ENCODE measurements at regions not wholly inside any gene's neighbourhood (a gene's known extent, or its start where the extent isn't known, plus 50 kb on each side); places are given as distances from the start of the nearest gene placed in this dataset.

GRCh38 chr9:116066221-116066620, 87.4 kb upstream of the PAPPA start:
- no peak for DNase-seq

- no peak for DNase-seq
These were observed 86.0 kb upstream of the PAPPA start for GRCh38 chr9:116067566-116067965.

- DNase-seq, result no peak
These were observed 83.2 kb upstream of the PAPPA start for GRCh38 chr9:116070256-116070914.

DNA sequence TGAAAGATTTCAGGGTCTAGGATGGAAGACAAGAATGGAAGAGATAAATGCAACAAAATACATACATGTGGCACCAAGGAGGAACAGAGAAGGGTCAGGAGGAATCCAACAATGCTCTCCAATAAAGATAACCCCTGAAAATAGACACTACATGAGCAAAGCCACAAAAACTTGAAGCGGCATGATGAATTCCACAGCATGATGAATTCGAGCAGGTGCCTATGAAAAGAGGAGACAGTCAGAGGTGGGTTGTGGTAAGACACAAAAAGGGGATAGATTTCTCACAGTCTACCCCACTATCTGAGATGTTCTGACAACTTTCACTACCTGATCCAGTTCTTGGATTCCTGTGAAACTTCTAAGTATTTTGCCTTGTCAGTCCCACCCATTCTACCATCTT, 81.5 kb upstream of the PAPPA start:
- no peak for DNase-seq

GRCh38 chr9:116073826-116074225, 79.8 kb upstream of the PAPPA start:
- DNase-seq, result no peak

GRCh38 chr9:116074658-116075057, 78.9 kb upstream of the PAPPA start:
- no peak for DNase-seq

GRCh38 chr9:116075191-116075590, 78.4 kb upstream of the PAPPA start:
- no peak for DNase-seq

- DNase-seq, result no peak
These were observed 75.0 kb upstream of the PAPPA start for GRCh38 chr9:116078640-116079039.

DNA sequence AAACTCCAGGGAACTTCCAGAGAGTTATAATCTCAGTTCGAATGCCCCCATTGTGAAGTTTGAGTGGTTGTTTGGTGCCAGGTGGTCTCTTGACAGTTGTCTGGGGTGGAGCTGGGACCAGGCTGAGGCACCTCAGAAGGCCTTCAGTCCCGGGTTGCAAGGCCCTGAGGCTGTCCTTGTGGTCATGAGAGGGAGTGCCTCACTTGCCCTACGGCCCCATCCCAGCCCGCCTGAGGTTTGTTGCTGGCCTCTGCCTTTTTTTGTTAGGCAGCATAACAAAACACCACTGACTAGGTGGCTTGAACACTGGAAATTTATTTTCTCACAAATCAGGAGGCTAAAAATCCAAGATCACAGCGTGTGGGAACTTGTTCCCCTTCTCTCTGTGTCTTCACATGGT, 73.0 kb upstream of the PAPPA start:
- no peak for DNase-seq

DNA sequence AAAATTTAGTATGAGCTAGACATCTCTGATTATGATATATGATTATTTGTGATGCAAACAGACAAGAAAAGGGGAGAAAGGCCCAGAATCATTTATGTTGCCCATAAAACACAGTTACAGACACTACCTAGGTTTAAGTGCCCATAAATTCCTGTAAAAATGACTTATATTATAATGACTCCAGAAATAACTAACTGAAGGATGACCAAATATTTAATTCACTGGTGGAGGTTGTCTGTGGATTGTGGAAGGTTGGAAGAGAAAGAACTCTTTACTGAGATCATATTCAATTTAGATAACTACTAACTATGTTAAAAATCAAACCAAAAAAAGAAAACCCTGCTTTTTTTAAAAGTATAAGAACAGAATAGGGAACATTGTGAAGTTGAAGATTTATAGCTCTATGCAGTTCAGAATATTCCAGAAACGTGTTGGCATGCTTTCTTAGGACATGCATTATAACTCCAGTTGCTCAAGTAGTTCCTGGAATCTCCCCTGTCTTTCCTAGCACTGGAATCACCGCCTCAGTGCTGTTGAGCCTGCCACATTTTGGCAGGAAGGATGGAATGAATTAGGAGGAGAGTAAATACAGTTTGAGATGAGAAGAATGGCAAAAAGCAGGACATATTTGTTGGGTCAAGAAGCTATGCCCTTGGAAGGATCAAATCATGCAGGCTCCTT, 72.0 kb upstream of the PAPPA start:
- no peak for DNase-seq

DNA sequence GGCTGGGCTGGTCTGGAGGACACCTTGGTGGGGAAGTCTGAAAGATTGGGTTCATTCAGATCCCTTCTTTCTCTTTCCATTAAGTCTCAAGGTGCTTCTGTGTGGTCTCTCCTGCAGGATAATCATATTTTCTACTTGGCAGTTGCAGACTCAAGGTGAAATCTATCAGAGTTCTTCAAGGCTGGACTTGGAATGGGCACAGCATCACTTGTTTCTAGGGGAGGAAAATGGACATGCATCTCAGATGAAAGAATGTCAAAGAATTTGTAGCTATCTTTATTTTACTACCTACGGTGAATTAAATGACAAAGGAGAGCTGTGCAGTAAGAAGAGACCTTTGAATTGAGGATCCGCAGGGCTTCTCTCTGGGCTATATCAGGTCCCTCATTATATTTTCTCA, 69.8 kb upstream of the PAPPA start:
- no peak for DNase-seq

DNA sequence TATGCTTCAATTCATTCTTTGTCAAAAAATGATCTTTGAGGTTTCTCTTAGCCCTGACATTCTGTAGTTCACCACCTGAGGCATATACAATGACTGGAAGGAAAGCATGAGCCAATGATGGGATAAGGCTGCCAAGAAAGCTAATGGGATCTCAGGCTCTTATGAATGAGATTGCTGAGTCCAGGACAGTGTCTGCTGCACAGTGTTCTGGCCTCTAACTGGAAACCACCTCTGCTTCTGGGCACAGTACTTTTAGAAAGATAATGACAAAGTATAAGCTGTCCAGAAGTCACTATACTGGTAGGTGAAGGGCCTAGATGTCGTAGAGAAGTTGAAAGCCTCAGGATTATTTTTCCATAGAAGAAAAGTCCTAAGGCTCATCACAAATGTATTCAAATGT, 69.1 kb upstream of the PAPPA start:
- no peak for DNase-seq

DNA sequence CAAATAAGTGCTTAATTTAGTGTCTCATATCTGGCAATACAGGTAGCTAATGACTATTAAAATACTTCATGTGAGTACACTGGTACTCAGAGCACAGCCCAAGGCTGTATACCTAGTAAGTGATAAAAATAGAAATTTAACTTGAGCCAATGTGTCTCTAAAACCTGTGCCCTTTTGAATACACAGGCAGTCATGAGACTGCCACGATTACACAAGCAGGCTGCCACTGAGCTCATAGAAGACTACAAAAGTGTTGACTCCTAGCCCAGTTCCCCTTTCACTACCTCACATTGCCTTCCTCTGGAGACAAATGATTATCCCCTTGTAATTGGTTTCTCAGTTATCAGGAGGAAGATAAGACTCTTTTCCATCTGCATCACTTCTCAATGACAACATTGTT, 66.3 kb upstream of the PAPPA start:
- no peak for DNase-seq

DNA sequence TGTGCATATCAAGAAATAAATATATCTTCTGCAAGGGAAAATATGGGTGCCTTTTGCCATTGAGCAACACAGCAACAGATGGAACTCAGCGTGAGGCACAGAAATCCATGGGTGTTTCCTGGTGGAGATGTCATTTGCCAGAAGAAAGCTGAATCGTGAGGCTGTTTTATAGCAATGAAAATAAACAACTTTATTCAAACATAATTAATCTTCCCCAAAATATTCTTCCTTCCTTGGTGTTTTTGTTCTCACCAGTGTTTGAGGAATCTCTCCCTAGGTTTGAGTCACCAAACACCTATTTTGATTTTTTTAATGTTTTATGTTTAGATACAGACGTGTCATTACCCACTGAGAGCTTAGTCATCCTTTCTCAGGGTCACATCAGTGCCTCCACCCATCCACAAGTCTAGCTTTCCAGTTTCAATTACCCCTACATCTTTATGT, 65.8 kb upstream of the PAPPA start:
- no peak for DNase-seq

DNA sequence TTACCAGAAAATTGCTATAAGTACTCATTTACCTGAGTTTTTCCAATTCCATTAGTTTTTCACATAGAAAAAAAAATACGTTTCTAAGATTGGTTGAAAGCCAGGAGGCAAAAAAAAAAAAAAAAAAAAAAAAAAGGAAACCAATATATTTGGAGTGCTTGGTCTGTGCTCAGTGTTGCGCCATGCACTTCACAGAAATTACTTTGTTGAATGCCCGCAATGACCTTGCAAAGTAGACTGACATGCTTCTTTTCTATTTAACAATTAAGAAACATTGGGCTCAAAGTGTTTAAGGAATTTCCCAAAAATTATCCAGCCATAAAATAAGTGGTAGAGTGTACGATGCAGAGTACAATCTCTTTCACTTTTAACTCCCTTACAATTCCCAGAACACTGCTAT, 65.2 kb upstream of the PAPPA start:
- DNase-seq, result no peak

- DNase-seq, result no peak
These were observed 63.4 kb upstream of the PAPPA start for GRCh38 chr9:116090030-116090770.

- DNase-seq, result no peak
These were observed 58.7 kb upstream of the PAPPA start for GRCh38 chr9:116094846-116095245.

DNA sequence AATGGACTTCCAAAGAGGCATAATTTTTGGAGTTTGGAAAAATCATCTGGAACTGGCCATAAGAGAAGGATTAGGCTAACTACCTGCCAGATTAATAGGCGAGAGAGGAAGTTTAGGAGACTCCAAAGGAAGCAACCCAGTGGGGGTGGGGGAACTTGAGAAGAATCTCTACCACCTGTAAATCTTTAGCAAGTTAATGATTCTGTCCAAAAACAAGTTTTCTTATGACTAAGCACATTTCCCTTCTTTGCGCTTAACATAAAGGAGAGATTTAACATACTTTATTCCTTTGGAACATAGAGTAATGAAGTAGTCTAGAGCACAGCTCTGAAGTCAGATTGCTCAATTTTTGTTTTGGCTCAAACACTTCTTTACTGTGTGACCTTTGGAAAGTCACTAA, 58.2 kb upstream of the PAPPA start:
- DNase-seq, result no peak

- DNase-seq, result no peak
These were observed 57.5 kb upstream of the PAPPA start for GRCh38 chr9:116096046-116096445.

DNA sequence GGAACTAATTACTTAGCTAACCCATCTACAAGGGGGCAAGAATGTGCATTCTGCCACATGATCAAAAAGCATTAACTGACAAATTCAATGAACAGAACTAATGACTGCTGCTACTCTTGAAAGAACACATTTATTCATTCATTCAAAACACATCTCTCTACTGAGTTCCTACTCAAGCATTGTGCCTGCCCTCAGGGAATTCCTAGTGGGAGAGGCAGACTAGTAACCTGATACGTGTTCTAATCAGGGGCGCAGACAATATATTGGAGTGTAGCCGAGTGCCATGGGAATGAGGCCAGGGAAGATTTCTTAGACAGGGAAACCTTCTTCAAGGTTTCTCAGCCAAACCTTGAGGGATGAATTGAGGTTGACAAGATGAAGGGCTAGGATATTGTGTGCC, 56.7 kb upstream of the PAPPA start:
- no peak for DNase-seq

- no peak for DNase-seq
These were observed 55.1 kb upstream of the PAPPA start for GRCh38 chr9:116098476-116098875.

- DNase-seq, result no peak
These were observed 53.8 kb upstream of the PAPPA start for GRCh38 chr9:116099821-116100220.

- DNase-seq, result no peak
These were observed 52.9 kb upstream of the PAPPA start for GRCh38 chr9:116100711-116101121.

GRCh38 chr9:116101516-116101915, 52.1 kb upstream of the PAPPA start:
- DNase-seq, result no peak
